ENCODE measurements at regions not wholly inside any gene's neighbourhood (a gene's known extent, or its start where the extent isn't known, plus 50 kb on each side); places are given as distances from the start of the nearest gene placed in this dataset.

- no peaks in the 10 kb centered on the region for H3K27me3 ChIP-seq (ENCODE audit: control insufficient read depth, extremely low read depth, insufficient read depth, low read length)
- no peaks in the 10 kb centered on the region for H3K36me3 ChIP-seq (ENCODE audit: control insufficient read depth in 2 of 2, extremely low read depth in 1 of 2, insufficient read depth in 2 of 2, low read length in 2 of 2)
- TF ChIP-seq EZH2 (IDR thresholded peaks at IDR 0.05; ENCODE audit: low read length) = no peak
- TF ChIP-seq CTCF (optimal IDR thresholded peaks at IDR 0.05 in 1 of 3, IDR thresholded peaks at IDR 0.05 in 1 of 3, conservative IDR thresholded peaks at IDR 0.05 in 1 of 3; ENCODE audit: extremely low read depth in 1 of 3, insufficient read depth in 2 of 3, low read length in 3 of 3) = no peak
- dilution Hi-C loops (cut with MboI; ENCODE audit: extremely low pct_ligation_motif_present, low sequenced_read_pairs) = no loop called here
- no peak overlapping the region for H3K27ac ChIP-seq (ENCODE audit: control insufficient read depth, insufficient read depth, low read length)
- H2AFZ ChIP-seq (ENCODE audit: control insufficient read depth, low read length) = no peak overlapping the region
- no peaks in the 10 kb centered on the region for H3K4me1 ChIP-seq (ENCODE audit: control insufficient read depth, extremely low read depth, insufficient read depth, low read length)
- H3K4me3 ChIP-seq (ENCODE audit: control insufficient read depth in 2 of 3, extremely low read depth in 1 of 3, insufficient read depth in 2 of 3, low read depth in 1 of 3, low read length in 3 of 3) = no peak overlapping the region
- no peaks in the 10 kb centered on the region for H3K9me3 ChIP-seq (ENCODE audit: control insufficient read depth, low read depth, low read length)
- no peak overlapping the region for H3K4me2 ChIP-seq (ENCODE audit: control insufficient read depth, extremely low read depth, insufficient read depth, low read depth, low read length)
- no peaks in the 10 kb centered on the region for H3K9me1 ChIP-seq (ENCODE audit: control insufficient read depth, extremely low read depth, insufficient read depth, low read length)
- H3K9ac ChIP-seq (ENCODE audit: control insufficient read depth, extremely low read depth, insufficient read depth, low read length) = no peak overlapping the region
- FAIRE-seq (no peak), DNase-seq (ENCODE audit: low read depth, low spot score) (no peak)
- no peaks in the 10 kb centered on the region for H3K79me2 ChIP-seq (ENCODE audit: control insufficient read depth, insufficient read depth, low read length)
- no peaks in the 10 kb centered on the region for H4K20me1 ChIP-seq (ENCODE audit: control insufficient read depth, extremely low read depth, insufficient read depth, low read length)
Measured at GRCh38 chr16:86068722-86069121, 169.8 kb downstream of the IRF8 start.

GRCh38 chr16:86069736-86070298, 170.9 kb downstream of the IRF8 start:
- Histone ChIP-seq H3K27ac (ENCODE audit: control insufficient read depth, insufficient read depth, low read length) (no peak overlapping the region), H3K9ac (ENCODE audit: control insufficient read depth, extremely low read depth, insufficient read depth, low read length) (no peak overlapping the region)

More at GRCh38 chr16:86069736-86070298, 170.9 kb downstream of the IRF8 start:
- no peak for TF ChIP-seq CTCF (optimal IDR thresholded peaks at IDR 0.05 in 1 of 3, IDR thresholded peaks at IDR 0.05 in 1 of 3, conservative IDR thresholded peaks at IDR 0.05 in 1 of 3; ENCODE audit: extremely low read depth in 1 of 3, insufficient read depth in 2 of 3, low read length in 3 of 3)
- no peak for TF ChIP-seq EZH2 (IDR thresholded peaks at IDR 0.05; ENCODE audit: low read length)
- Histone ChIP-seq H3K4me1 (ENCODE audit: control insufficient read depth, extremely low read depth, insufficient read depth, low read length) (no peaks in the 10 kb centered on the region), H3K4me3 (ENCODE audit: control insufficient read depth in 2 of 3, extremely low read depth in 1 of 3, insufficient read depth in 2 of 3, low read depth in 1 of 3, low read length in 3 of 3) (no peak overlapping the region), H3K9me1 (ENCODE audit: control insufficient read depth, extremely low read depth, insufficient read depth, low read length) (no peaks in the 10 kb centered on the region), H3K4me2 (ENCODE audit: control insufficient read depth, extremely low read depth, insufficient read depth, low read depth, low read length) (no peak overlapping the region), H2AFZ (ENCODE audit: control insufficient read depth, low read length) (no peak overlapping the region), H3K36me3 (ENCODE audit: control insufficient read depth in 2 of 2, extremely low read depth in 1 of 2, insufficient read depth in 2 of 2, low read length in 2 of 2) (no peaks in the 10 kb centered on the region), H4K20me1 (ENCODE audit: control insufficient read depth, extremely low read depth, insufficient read depth, low read length) (no peaks in the 10 kb centered on the region), H3K9me3 (ENCODE audit: control insufficient read depth, low read depth, low read length) (no peaks in the 10 kb centered on the region), H3K79me2 (ENCODE audit: control insufficient read depth, insufficient read depth, low read length) (no peaks in the 10 kb centered on the region), H3K27me3 (ENCODE audit: control insufficient read depth, extremely low read depth, insufficient read depth, low read length) (no peaks in the 10 kb centered on the region)
- no peak for DNase-seq (ENCODE audit: low read depth, low spot score)
- FAIRE-seq = no peak
- dilution Hi-C loops (cut with MboI; ENCODE audit: extremely low pct_ligation_motif_present, low sequenced_read_pairs) = loop anchor here (10.0 kb wide), 1 partner anchor 445 kb away; the partner anchor contains the start of gene FOXF1

Data from keratinocyte (primary cell).